ENCODE measurements at regions not wholly inside any gene's neighbourhood (a gene's known extent, or its start where the extent isn't known, plus 50 kb on each side); places are given as distances from the start of the nearest gene placed in this dataset.

DNA sequence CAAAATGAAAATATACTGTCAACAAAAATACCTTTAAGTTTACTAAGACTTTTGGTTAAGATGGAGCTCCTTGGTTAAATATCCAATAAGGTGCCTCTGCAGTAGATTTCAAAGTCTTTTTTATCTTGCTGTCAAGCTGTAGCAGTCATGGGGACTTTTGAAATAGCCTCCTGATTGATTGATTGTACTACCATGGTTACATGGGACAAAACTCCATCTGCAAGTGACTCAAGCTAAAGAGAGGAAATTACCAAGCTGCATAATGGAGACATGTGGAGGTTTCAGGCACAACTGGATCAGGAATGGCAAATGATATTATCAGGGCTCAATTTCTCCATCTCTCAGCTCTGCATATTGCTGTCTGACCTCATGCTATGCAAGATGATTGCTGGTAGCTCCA is 73.4 kb upstream of the ST8SIA3 start:
- CTCF ChIA-PET, result no interaction called here
- intact Hi-C loops (cut with DNase I, micrococcal nuclease), result no loop called here
- no peak for ATAC-seq (ENCODE audit: poor library complexity)

DNA sequence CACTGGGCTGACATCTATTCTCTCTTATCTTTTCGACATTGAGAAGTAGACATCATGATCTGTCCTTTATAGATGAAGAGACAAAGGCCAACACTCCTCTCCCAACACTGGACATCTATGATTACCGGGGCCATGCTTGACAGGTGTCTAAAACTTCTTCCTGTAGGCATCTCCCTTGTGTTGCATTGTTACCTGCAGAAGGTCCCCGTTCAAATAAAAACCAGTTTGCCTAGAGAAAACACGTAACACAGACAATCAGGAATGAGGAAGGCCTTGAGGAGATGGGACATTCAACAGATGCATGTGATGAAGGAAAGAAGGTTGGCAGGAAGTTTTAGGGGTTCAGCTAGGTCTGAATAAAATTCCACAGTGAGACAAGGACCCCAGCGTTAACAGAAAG is 70.8 kb upstream of the ST8SIA3 start:
- intact Hi-C loops (cut with DNase I, micrococcal nuclease), result no loop called here
- Mint-ChIP-seq H3K4me3 (no peak overlapping the region), H3K27me3 (peaks cover 4% of the 10 kb centered on the region), H3K9me3 (no peaks in the 10 kb centered on the region), H3K36me3 (ENCODE audit: low read depth) (no peaks in the 10 kb centered on the region), H3K27ac (no peak overlapping the region), H3K4me1 (ENCODE audit: low read depth) (no peaks in the 10 kb centered on the region)
- CTCF ChIA-PET, result no interaction called here
- H3K36me3 ChIP-seq (ENCODE audit: insufficient read depth, low read length), result no peaks in the 10 kb centered on the region
- no peaks in the 10 kb centered on the region for H3K4me1 ChIP-seq (ENCODE audit: insufficient read depth, low read length)
- H3K4me3 ChIP-seq (ENCODE audit: low read length), result no peak overlapping the region
- H3K27me3 ChIP-seq (ENCODE audit: control insufficient read depth in 1 of 2, insufficient read depth in 2 of 2, low read length in 2 of 2), result no peaks in the 10 kb centered on the region
- DNase-seq, result no peak
- TF ChIP-seq, protein P1, sequence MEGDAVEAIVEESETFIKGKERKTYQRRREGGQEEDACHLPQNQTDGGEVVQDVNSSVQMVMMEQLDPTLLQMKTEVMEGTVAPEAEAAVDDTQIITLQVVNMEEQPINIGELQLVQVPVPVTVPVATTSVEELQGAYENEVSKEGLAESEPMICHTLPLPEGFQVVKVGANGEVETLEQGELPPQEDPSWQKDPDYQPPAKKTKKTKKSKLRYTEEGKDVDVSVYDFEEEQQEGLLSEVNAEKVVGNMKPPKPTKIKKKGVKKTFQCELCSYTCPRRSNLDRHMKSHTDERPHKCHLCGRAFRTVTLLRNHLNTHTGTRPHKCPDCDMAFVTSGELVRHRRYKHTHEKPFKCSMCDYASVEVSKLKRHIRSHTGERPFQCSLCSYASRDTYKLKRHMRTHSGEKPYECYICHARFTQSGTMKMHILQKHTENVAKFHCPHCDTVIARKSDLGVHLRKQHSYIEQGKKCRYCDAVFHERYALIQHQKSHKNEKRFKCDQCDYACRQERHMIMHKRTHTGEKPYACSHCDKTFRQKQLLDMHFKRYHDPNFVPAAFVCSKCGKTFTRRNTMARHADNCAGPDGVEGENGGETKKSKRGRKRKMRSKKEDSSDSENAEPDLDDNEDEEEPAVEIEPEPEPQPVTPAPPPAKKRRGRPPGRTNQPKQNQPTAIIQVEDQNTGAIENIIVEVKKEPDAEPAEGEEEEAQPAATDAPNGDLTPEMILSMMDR (IDR thresholded peaks at IDR 0.05), result no peak
- H3K27ac ChIP-seq (ENCODE audit: low read depth in 1 of 2, low read length in 2 of 2), result no peak overlapping the region
- ATAC-seq (ENCODE audit: poor library complexity), result no peak
- H3K9me3 ChIP-seq (ENCODE audit: control insufficient read depth in 1 of 2, insufficient read depth in 1 of 2, low read length in 2 of 2), result peaks cover 0 to 10% of the 10 kb centered on the region in 2 experiments
- POLR2A ChIA-PET, result no interaction called here

More for the DNA sequence above, 73.4 kb upstream of the ST8SIA3 start:
- POLR2A ChIA-PET, result no interaction called here
- Mint-ChIP-seq H3K4me1 (ENCODE audit: low read depth) (no peaks in the 10 kb centered on the region), H3K27ac (no peak overlapping the region), H3K36me3 (ENCODE audit: low read depth) (no peaks in the 10 kb centered on the region), H3K27me3 (peaks cover 9% of the 10 kb centered on the region), H3K4me3 (no peak overlapping the region), H3K9me3 (no peaks in the 10 kb centered on the region)
- TF ChIP-seq, protein P1 (IDR thresholded peaks at IDR 0.05), result no peak
- no peaks in the 10 kb centered on the region for H3K9me3 ChIP-seq (ENCODE audit: control insufficient read depth in 1 of 2, insufficient read depth in 1 of 2, low read length in 2 of 2)
- no peak overlapping the region for H3K27ac ChIP-seq (ENCODE audit: low read depth in 1 of 2, low read length in 2 of 2)
- no peaks in the 10 kb centered on the region for H3K4me1 ChIP-seq (ENCODE audit: insufficient read depth, low read length)
- no peak for DNase-seq
- H3K36me3 ChIP-seq (ENCODE audit: insufficient read depth, low read length), result no peaks in the 10 kb centered on the region
- H3K27me3 ChIP-seq (ENCODE audit: control insufficient read depth in 1 of 2, insufficient read depth in 2 of 2, low read length in 2 of 2), result no peaks in the 10 kb centered on the region
- H3K4me3 ChIP-seq (ENCODE audit: low read length), result no peak overlapping the region

DNA sequence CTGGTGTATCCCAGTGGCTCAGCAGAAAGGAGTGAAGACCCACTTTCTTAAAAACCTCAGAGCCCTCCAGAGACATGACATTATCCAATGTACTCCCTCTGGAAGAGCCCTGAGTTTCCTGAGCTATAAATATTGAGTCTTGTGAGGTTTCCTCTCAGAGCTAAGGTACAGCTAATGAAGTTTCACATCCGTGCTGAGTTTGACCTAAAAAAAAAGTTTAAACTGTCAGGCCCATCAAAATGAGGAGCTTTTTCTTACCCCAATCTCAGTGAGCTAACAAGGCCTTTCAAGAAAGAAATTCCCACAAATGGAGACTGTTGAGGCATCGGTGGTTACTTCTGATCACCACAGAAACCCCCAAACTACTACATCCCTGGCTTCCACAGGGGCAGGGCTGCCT is 65.4 kb upstream of the ST8SIA3 start:
- H3K27ac Mint-ChIP-seq, result no peak overlapping the region
- peaks cover 2% of the 10 kb centered on the region for H3K9me3 Mint-ChIP-seq
- H3K4me1 Mint-ChIP-seq (ENCODE audit: low read depth), result no peaks in the 10 kb centered on the region
- no peak overlapping the region for H3K4me3 Mint-ChIP-seq
- H3K36me3 Mint-ChIP-seq (ENCODE audit: low read depth), result no peaks in the 10 kb centered on the region
- Histone ChIP-seq H3K4me1 (ENCODE audit: insufficient read depth, low read length) (no peaks in the 10 kb centered on the region), H3K4me3 (ENCODE audit: low read length) (no peak overlapping the region), H3K27me3 (ENCODE audit: control insufficient read depth in 1 of 2, insufficient read depth in 2 of 2, low read length in 2 of 2) (no peaks in the 10 kb centered on the region), H3K36me3 (ENCODE audit: insufficient read depth, low read length) (no peaks in the 10 kb centered on the region), H3K27ac (ENCODE audit: low read depth in 1 of 2, low read length in 2 of 2) (no peak overlapping the region), H3K9me3 (ENCODE audit: control insufficient read depth in 1 of 2, insufficient read depth in 1 of 2, low read length in 2 of 2) (peaks cover 0 to 17% of the 10 kb centered on the region in 2 experiments)
- ChIA-PET POLR2A (no interaction called here), CTCF (no interaction called here)
- DNase-seq (no peak), ATAC-seq (ENCODE audit: poor library complexity) (no peak)
- peaks cover 10% of the 10 kb centered on the region for H3K27me3 Mint-ChIP-seq
- TF ChIP-seq, protein P1 (IDR thresholded peaks at IDR 0.05), result no peak
- intact Hi-C loops (cut with DNase I, micrococcal nuclease), result no loop called here
